Activated T-cell treated with anti-CD3 and anti-CD28 coated beads, Interleukin-2, amount 50 U/mL, for 4 hours (primary cell): ENCODE measurements at regions not wholly inside any gene's neighbourhood (a gene's known extent, or its start where the extent isn't known, plus 50 kb on each side); places are given as distances from the start of the nearest gene placed in this dataset.
"Not testable (repeated sequence)": the region's sequence is repeated elsewhere in the genome, so short reads cannot be mapped to it uniquely, and the experiment has no call there.

Source experiments
- ATAC-seq, 2 donors: fragments of 200-7000 bp; cut with Tn5 transposase; one replicate each; pipeline ENCODE4 v1.10.0; 2021
- DNase-seq: peaks from one replicate; pipeline ENCODE4 v3.0.0-alpha.2; 2020
- H3K27me3 Mint-ChIP-seq: one replicate; pipeline ENCODE4 v1.8.0; 2021; ENCODE audit warnings: low read depth, mixed read lengths
- H3K36me3 Mint-ChIP-seq: one replicate; pipeline ENCODE4 v1.8.0; 2022; ENCODE audit warnings: mixed read lengths; ENCODE audit not compliant: insufficient read depth
- H3K4me1 Mint-ChIP-seq: one replicate; pipeline ENCODE4 v1.8.0; 2021; ENCODE audit warnings: low read depth, mixed read lengths
- H3K4me3 Mint-ChIP-seq: one replicate; pipeline ENCODE4 v1.8.0; 2021; ENCODE audit warnings: mild to moderate bottlenecking, moderate library complexity, mixed read lengths
- H3K9me3 Mint-ChIP-seq: one replicate; pipeline ENCODE4 v1.8.0; 2021; ENCODE audit warnings: mixed read lengths

GRCh38 chr21:28704746-28705145 is 287.9 kb downstream of the LTN1 start:
- peaks cover 24% of the 10 kb centered on the region for H3K9me3 Mint-ChIP-seq
- H3K36me3 Mint-ChIP-seq = peaks cover 2% of the 10 kb centered on the region
- H3K4me3 Mint-ChIP-seq = no peak overlapping the region
- H3K4me1 Mint-ChIP-seq = no peaks in the 10 kb centered on the region
- ATAC-seq (no peak), DNase-seq (no peak)
- no peaks in the 10 kb centered on the region for H3K27me3 Mint-ChIP-seq

- no peaks in the 10 kb centered on the region for H3K27me3 Mint-ChIP-seq
- DNase-seq (no peak), ATAC-seq (no peak)
- no peak overlapping the region for H3K4me3 Mint-ChIP-seq
- peaks cover 24% of the 10 kb centered on the region for H3K9me3 Mint-ChIP-seq
- H3K4me1 Mint-ChIP-seq = no peaks in the 10 kb centered on the region
- peaks cover 2% of the 10 kb centered on the region for H3K36me3 Mint-ChIP-seq
These were observed 288.8 kb downstream of the LTN1 start for GRCh38 chr21:28703861-28704260.

- no peak for ATAC-seq
- Mint-ChIP-seq H3K9me3 (peaks cover 27% of the 10 kb centered on the region), H3K36me3 (peaks cover 8% of the 10 kb centered on the region), H3K4me3 (no peak overlapping the region), H3K27me3 (no peaks in the 10 kb centered on the region), H3K4me1 (no peaks in the 10 kb centered on the region)
- no peak for DNase-seq
These were observed 292.9 kb downstream of the LTN1 start for GRCh38 chr21:28699596-28700259.

GRCh38 chr21:28699186-28699585 is 293.5 kb downstream of the LTN1 start:
- Mint-ChIP-seq H3K27me3 (no peaks in the 10 kb centered on the region), H3K4me1 (no peaks in the 10 kb centered on the region), H3K4me3 (no peak overlapping the region), H3K9me3 (peaks cover 27% of the 10 kb centered on the region), H3K36me3 (peaks cover 8% of the 10 kb centered on the region)
- ATAC-seq (no peak), DNase-seq (no peak)

- Mint-ChIP-seq H3K9me3 (peaks cover 10% of the 10 kb centered on the region), H3K36me3 (peaks cover 7% of the 10 kb centered on the region), H3K4me1 (no peaks in the 10 kb centered on the region), H3K27me3 (no peaks in the 10 kb centered on the region), H3K4me3 (no peak overlapping the region)
- DNase-seq (no peak), ATAC-seq (no peak)
These were observed 295.8 kb downstream of the LTN1 start for GRCh38 chr21:28696844-28697410.

GRCh38 chr21:28693476-28693875 is 299.2 kb downstream of the LTN1 start:
- H3K27me3 Mint-ChIP-seq = no peaks in the 10 kb centered on the region
- no peak overlapping the region for H3K4me3 Mint-ChIP-seq
- peaks cover 6% of the 10 kb centered on the region for H3K36me3 Mint-ChIP-seq
- no peaks in the 10 kb centered on the region for H3K4me1 Mint-ChIP-seq
- DNase-seq (no peak), ATAC-seq (no peak)
- peaks cover 3% of the 10 kb centered on the region for H3K9me3 Mint-ChIP-seq

GRCh38 chr21:28690196-28690595 is 302.5 kb downstream of the LTN1 start:
- no peaks in the 10 kb centered on the region for H3K4me1 Mint-ChIP-seq
- no peak for ATAC-seq
- H3K9me3 Mint-ChIP-seq = no peaks in the 10 kb centered on the region
- H3K36me3 Mint-ChIP-seq = no peaks in the 10 kb centered on the region
- no peak for DNase-seq
- H3K4me3 Mint-ChIP-seq = no peak overlapping the region
- no peaks in the 10 kb centered on the region for H3K27me3 Mint-ChIP-seq

GRCh38 chr21:28688381-28688780 is 304.3 kb downstream of the LTN1 start:
- ATAC-seq = no peak
- Mint-ChIP-seq H3K36me3 (no peaks in the 10 kb centered on the region), H3K4me1 (no peaks in the 10 kb centered on the region), H3K4me3 (no peak overlapping the region), H3K27me3 (no peaks in the 10 kb centered on the region), H3K9me3 (no peaks in the 10 kb centered on the region)
- DNase-seq = no peak

- no peak for DNase-seq
- H3K4me3 Mint-ChIP-seq = no peak overlapping the region
- H3K4me1 Mint-ChIP-seq = no peaks in the 10 kb centered on the region
- no peaks in the 10 kb centered on the region for H3K9me3 Mint-ChIP-seq
- no peaks in the 10 kb centered on the region for H3K27me3 Mint-ChIP-seq
- ATAC-seq = no peak
- H3K36me3 Mint-ChIP-seq = no peaks in the 10 kb centered on the region
These were observed 305.1 kb downstream of the LTN1 start for GRCh38 chr21:28687586-28687985.

GRCh38 chr21:28683982-28684752 is 308.5 kb downstream of the LTN1 start:
- Mint-ChIP-seq H3K9me3 (no peaks in the 10 kb centered on the region), H3K4me1 (no peaks in the 10 kb centered on the region), H3K4me3 (no peak overlapping the region), H3K27me3 (no peaks in the 10 kb centered on the region), H3K36me3 (no peaks in the 10 kb centered on the region)
- no peak for DNase-seq
- no peak for ATAC-seq

- H3K4me1 Mint-ChIP-seq, H3K27me3 Mint-ChIP-seq, ATAC-seq, H3K4me3 Mint-ChIP-seq, H3K9me3 Mint-ChIP-seq, DNase-seq, H3K36me3 Mint-ChIP-seq: not testable (repeated sequence)
These were observed 309.8 kb downstream of the LTN1 start for GRCh38 chr21:28682884-28683283.

GRCh38 chr21:28677096-28677495 is 315.6 kb downstream of the LTN1 start:
- not testable (repeated sequence) for H3K9me3 Mint-ChIP-seq, H3K4me1 Mint-ChIP-seq, H3K27me3 Mint-ChIP-seq, H3K4me3 Mint-ChIP-seq, ATAC-seq, DNase-seq, H3K36me3 Mint-ChIP-seq

GRCh38 chr21:28675331-28676041 is 317.2 kb downstream of the LTN1 start:
- DNase-seq = no peak
- no peaks in the 10 kb centered on the region for H3K4me1 Mint-ChIP-seq
- H3K27me3 Mint-ChIP-seq = no peaks in the 10 kb centered on the region
- H3K36me3 Mint-ChIP-seq = peaks cover 15% of the 10 kb centered on the region
- H3K9me3 Mint-ChIP-seq = no peaks in the 10 kb centered on the region
- no peak for ATAC-seq
- H3K4me3 Mint-ChIP-seq = no peak overlapping the region

- ATAC-seq (no peak), DNase-seq (no peak)
- Mint-ChIP-seq H3K9me3 (no peaks in the 10 kb centered on the region), H3K4me3 (no peak overlapping the region), H3K27me3 (no peaks in the 10 kb centered on the region), H3K4me1 (no peaks in the 10 kb centered on the region), H3K36me3 (peaks cover 15% of the 10 kb centered on the region)
These were observed 317.9 kb downstream of the LTN1 start for GRCh38 chr21:28674763-28675162.
